ENCODE measurements at regions not wholly inside any gene's neighbourhood (a gene's known extent, or its start where the extent isn't known, plus 50 kb on each side); places are given as distances from the start of the nearest gene placed in this dataset.
"Not testable (repeated sequence)": the region's sequence is repeated elsewhere in the genome, so short reads cannot be mapped to it uniquely, and the experiment has no call there.

DNA sequence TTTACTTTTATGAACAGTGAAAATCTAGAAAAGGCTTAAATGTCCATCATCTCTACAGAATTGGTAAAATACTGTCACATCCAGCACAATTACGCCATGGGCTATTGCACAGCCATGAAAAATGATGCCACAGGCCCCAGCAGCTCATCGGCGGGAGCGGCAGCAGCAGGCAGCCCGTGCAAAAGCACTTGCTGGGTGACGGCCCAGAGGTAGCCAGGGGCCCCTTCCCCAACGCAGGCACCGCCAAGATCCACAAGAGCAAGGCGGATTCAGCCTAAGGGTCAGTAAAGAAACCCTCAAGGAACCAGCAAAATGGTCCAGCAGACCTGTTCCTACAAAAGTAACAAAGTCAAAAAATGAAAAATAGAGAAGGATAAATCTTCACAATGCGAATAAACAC lies 272.7 kb downstream of the AGTPBP1 start:
- H3K4me3 ChIP-seq (replicated peaks in 1 of 2; ENCODE audit: low read depth in 2 of 2, low read length in 2 of 2), result no peak overlapping the region
- TF ChIP-seq, protein P1, sequence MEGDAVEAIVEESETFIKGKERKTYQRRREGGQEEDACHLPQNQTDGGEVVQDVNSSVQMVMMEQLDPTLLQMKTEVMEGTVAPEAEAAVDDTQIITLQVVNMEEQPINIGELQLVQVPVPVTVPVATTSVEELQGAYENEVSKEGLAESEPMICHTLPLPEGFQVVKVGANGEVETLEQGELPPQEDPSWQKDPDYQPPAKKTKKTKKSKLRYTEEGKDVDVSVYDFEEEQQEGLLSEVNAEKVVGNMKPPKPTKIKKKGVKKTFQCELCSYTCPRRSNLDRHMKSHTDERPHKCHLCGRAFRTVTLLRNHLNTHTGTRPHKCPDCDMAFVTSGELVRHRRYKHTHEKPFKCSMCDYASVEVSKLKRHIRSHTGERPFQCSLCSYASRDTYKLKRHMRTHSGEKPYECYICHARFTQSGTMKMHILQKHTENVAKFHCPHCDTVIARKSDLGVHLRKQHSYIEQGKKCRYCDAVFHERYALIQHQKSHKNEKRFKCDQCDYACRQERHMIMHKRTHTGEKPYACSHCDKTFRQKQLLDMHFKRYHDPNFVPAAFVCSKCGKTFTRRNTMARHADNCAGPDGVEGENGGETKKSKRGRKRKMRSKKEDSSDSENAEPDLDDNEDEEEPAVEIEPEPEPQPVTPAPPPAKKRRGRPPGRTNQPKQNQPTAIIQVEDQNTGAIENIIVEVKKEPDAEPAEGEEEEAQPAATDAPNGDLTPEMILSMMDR (IDR thresholded peaks at IDR 0.05; ENCODE audit: low read depth, low read length), result no peak
- no peak for DNase-seq (ENCODE audit: low read depth in 2 of 2)

DNA sequence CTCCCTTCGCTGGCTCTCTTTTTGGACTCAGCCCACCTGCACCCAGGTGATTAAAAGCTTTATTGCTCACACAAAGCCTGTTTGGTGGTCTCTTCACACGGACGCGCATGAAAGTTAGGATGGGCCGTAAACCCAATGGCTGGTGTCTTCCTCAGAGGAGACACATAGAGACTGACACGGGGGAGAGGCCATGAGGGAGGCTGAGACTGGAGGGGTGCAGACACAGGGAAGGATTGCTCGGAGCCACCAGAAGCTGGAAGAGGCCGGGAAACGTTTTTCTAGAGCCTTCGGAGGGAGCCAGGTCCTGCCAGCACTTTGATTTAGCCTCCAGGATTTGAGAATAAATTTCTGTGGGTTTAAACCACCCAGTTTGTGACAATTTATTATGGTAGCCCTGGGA lies 274.9 kb downstream of the AGTPBP1 start:
- no peak overlapping the region for H3K4me3 ChIP-seq (replicated peaks in 1 of 2; ENCODE audit: low read depth in 2 of 2, low read length in 2 of 2)
- no peak for DNase-seq (ENCODE audit: low read depth in 2 of 2)
- TF ChIP-seq, protein P1 (IDR thresholded peaks at IDR 0.05; ENCODE audit: low read depth, low read length), result no peak

DNA sequence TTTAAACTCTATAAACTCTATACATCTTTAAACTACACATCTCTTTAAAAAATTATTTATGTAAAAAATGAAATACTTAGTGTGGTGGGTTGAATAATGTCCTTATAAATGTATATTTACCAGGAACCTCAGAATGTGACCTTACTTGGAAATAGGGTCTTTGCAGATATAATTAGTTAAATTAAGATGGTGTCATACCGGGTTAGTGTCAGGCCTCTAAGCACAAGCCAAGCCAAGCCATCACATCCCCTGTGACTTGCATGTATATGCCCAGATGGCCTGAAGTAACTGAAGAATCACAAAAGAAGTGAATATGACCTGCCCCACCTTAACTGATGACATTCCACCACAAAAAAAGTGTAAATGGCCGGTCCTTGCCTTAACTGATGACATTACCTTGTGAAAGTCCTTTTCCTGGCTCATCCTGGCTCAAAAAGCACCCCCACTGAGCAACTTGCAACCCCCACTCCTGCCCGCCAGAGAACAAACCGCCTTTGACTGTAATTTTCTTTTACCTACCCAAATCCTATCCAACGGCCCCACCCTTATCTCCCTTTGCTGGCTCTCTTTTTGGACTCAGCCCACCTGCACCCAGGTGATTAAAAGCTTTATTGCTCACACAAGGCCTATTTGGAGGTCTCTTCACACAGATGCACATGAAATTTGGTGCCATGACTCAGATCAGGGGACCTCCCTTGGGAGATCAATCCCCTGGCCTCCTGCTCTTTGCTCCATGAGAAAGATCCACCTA lies 283.5 kb downstream of the AGTPBP1 start:
- H3K4me3 ChIP-seq (replicated peaks in 1 of 2; ENCODE audit: low read depth in 2 of 2, low read length in 2 of 2); DNase-seq (ENCODE audit: low read depth in 2 of 2): not testable (repeated sequence)

DNA sequence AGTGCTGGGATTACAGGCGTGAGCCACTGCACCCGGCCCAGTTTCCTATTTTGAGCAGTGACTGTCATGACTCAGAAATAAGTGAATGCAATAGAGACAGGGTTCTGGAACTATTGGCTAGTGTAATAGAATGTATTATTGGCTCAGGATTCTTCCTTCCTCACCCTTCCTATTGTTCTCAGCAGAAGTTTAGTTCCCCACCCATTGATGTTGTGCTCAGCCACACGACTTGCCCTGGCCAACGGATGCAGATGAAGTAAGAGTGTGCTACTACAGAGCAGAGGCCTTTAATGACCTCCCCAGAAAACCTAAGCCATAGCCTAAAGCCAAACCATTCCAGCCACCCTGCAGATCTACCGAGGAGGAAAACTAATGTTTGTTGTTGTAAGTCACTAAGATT lies 287.9 kb downstream of the AGTPBP1 start:
- TF ChIP-seq, protein P1 (IDR thresholded peaks at IDR 0.05; ENCODE audit: low read depth, low read length), result no peak
- DNase-seq (ENCODE audit: low read depth in 2 of 2), result no peak
- H3K4me3 ChIP-seq (replicated peaks in 1 of 2; ENCODE audit: low read depth in 2 of 2, low read length in 2 of 2), result no peak overlapping the region

DNA sequence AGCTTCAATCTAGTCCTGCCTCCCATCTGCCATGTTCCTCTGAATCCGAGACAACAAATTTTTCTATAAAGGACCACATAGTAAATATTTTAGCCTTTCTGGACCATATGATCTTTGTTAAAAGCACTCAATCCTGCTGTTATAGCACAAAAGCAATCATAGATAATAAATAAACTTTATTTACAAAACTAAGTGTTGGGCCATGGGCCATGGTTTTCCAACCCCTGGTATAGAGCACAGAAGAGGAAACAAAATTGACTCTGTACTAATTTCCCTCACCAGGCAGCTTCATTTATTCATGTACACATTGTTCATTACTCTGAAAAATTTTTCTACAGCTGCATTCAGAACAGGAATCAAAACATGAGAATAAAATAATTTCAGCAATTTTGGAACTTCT lies 288.9 kb downstream of the AGTPBP1 start:
- DNase-seq (ENCODE audit: low read depth in 2 of 2), result no peak
- H3K4me3 ChIP-seq (replicated peaks in 1 of 2; ENCODE audit: low read depth in 2 of 2, low read length in 2 of 2), result no peak overlapping the region
- TF ChIP-seq, protein P1 (IDR thresholded peaks at IDR 0.05; ENCODE audit: low read depth, low read length), result no peak

DNA sequence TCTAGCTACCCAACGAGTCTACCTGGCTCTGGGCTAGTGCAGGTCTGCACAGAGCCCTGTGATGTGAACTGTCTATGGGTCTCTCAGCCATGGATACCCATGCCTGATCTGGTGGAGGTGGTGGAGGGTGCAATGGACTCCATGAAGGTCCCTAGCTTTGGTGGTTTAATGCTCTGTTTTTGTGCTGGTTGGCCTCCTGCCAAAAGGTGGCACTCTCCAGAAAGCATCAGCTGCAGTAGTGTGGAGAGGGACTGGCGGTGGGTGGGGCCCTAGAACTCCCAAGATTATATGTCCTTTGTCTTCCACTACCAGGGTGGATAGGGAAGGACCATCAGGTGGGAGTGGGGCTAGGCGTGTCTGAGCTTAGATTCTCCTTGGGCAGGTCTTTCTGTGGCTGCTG lies 290.1 kb downstream of the AGTPBP1 start:
- DNase-seq (ENCODE audit: low read depth in 2 of 2), result no peak
- no peak overlapping the region for H3K4me3 ChIP-seq (replicated peaks in 1 of 2; ENCODE audit: low read depth in 2 of 2, low read length in 2 of 2)
- TF ChIP-seq, protein P1 (IDR thresholded peaks at IDR 0.05; ENCODE audit: low read depth, low read length), result no peak

DNA sequence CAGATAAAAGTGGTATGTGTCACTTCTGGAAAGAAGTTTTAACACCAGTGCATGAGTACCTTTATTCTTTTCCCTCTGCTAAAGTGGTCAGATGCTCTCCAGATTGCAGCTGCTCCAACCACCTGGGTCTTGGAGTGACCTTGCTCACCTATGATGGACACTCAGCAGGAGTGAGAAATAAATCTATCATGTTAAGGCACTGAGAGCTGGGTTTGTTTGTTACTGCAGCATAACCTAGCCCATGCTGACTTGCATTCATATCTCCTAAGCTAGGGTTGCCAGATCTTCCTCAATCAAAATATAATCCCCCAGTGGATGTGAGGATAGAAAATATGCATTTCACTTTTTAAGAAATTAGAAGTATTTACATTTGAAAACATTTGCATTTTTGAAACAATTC lies 295.9 kb downstream of the AGTPBP1 start:
- DNase-seq (ENCODE audit: low read depth in 2 of 2), result no peak
- TF ChIP-seq, protein P1 (IDR thresholded peaks at IDR 0.05; ENCODE audit: low read depth, low read length), result no peak
- H3K4me3 ChIP-seq (replicated peaks in 1 of 2; ENCODE audit: low read depth in 2 of 2, low read length in 2 of 2), result no peak overlapping the region

All from cardiac fibroblast (primary cell).